Mucosa of gallbladder (tissue), 1 donor: ENCODE measurements at regions not wholly inside any gene's neighbourhood (a gene's known extent, or its start where the extent isn't known, plus 50 kb on each side); places are given as distances from the start of the nearest gene placed in this dataset.
"Not testable (repeated sequence)": the region's sequence is repeated elsewhere in the genome, so short reads cannot be mapped to it uniquely, and the experiment has no call there.

Experiments used
- DNase-seq: peaks from one replicate; pipeline ENCODE4 v3.0.0-alpha.2; 2020; ENCODE audit warnings: low spot score
- donor health status: DM: no; HTN: no; CAD: no.

GRCh38 chr15:87538327-87538834 is 718.2 kb downstream of the NTRK3 start:
- no peak for DNase-seq

- DNase-seq, result no peak
Measured at GRCh38 chr15:87537295-87537694, 719.2 kb downstream of the NTRK3 start.

- not testable (repeated sequence) for DNase-seq
Measured at GRCh38 chr15:87533637-87534036, 722.9 kb downstream of the NTRK3 start.

DNA sequence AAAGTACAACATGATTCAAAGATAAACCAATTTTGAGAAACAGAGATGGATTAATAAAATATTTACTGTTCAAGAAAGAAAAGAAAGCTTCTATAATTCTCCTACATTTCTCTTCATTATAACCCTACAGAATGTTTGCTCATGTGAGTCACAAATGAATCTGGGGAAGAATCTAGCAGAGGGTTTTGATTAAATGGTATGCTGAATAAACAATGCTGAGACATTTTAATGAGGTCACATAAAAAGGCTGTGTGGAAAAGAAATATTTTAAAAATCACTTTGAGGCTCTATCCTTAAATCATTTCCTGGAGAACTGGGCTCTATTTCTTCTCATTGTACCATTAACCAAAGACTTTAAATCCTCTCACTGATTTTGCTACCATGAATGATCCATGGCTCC is 727.7 kb downstream of the NTRK3 start:
- no peak for DNase-seq

- DNase-seq, result no peak
Measured at GRCh38 chr15:87527875-87528274, 728.7 kb downstream of the NTRK3 start.

DNA sequence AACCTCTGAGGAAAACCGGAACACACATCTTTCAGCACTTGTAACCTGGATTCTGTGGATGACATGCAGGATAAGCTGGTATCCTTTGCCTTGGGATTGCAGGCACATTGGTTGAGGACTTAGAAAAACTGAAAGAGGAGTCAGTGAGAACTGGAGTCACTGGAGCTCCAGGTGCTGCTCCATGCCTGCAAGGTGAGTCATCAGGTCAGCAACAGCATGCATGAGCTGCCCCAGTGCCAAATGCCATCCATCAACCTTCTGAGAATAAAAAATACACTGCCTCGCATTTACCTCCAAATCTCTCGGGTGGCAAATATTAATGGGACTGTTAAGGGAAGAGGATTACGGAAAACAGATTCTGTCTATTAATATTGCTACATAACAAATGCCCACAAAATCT is 729.1 kb downstream of the NTRK3 start:
- DNase-seq, result no peak

DNA sequence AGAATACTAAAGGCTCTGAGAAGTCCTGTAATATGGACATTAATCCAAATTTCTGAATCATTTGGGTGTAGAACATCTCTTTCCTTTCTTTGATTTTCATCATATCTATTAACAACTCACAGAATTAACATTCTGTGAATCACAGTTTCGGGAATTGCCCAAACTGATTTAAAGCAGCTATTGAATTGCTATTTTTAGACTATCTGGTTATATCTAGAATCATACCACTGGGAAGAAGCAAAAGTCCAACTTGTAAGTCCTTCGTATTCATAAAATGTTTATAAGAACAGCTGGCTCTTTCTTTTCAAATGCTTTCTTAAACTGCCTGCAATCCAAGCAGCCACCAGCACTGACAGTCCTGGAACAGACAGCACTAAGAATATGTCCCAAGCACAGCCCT is 733.0 kb downstream of the NTRK3 start:
- DNase-seq, result no peak

- DNase-seq, result no peak
Measured at GRCh38 chr15:87522997-87523396, 733.5 kb downstream of the NTRK3 start.

GRCh38 chr15:87518957-87519356 is 737.6 kb downstream of the NTRK3 start:
- no peak for DNase-seq

DNA sequence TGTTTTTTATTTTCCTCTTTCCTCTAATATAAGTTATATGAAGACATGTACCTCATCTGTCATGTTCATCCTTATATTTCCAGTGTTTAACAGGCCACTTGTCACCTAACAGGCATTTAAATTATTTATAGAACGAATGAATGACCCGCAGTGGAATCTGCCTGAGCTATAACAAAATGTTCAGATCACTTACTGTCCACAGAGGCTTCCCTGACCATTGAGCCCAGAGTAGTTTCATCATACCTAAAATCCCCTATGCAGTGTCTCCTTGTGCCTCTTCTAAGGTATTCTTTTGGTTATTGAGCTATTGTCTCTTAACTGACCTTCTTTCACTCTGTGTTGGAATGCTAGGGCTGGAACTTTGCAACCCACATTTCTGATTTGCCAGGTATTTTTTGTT is 748.5 kb downstream of the NTRK3 start:
- DNase-seq, result no peak

DNA sequence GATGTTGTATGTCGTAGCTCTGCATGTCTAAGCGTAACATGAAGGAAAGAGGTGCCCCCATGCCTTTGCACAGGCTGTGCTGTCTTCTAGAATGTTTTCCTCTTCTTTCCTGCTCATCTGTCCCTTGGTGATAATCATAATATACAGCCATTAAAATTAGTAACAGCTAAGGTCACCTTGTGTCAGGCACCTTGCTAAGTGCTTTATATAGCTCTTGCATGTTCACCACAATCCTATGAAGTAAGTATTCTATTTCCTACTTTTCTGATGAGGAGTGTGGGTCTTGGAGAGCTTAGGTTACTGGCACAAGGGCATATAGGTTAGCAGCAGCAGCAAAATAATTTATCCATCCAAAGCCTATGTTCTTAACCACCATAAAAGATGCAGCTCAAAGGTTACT is 754.4 kb downstream of the NTRK3 start:
- DNase-seq, result no peak

DNA sequence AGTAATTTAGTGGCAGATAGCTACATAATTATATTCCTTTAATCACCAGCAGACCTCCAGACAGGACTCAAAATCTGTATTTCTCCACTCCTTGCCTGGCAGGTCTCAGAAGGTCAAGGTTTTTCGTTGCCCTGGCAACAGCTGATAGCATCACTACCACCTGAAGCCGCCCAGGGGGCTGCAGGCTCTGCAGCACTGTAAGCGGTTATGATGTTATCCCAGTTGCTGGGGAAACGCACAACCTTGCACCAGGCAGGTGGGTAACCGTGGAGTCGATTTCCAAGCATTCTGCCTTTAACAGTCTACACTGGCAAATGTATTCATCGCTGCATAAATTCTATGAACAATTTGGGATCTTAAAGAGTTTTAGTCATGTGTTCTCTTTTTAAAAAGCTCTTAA is 756.3 kb downstream of the NTRK3 start:
- DNase-seq, result no peak

- no peak for DNase-seq
Measured at GRCh38 chr15:87498560-87498959, 758.0 kb downstream of the NTRK3 start.

DNA sequence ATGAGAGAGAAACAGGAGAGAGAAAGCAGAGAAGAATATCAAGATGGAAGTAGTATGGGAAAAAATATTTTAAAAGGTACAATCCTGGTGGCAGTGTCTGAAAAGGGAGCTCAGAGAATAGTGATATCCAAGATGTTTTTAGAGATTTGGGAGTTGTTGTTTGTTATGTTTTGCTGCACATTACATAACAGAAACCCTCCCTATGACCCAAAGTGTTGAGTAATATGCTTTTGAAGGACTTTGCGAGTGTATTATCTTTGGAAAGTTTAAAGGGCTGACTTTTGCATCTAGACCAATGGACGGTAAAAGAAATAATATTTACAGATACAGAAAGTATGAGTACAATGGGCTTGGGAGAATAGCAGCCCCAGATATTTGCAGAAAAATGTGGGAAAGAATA is 759.7 kb downstream of the NTRK3 start:
- no peak for DNase-seq

- DNase-seq, result no peak
Measured at GRCh38 chr15:87496109-87496508, 760.4 kb downstream of the NTRK3 start.

- no peak for DNase-seq
Measured at GRCh38 chr15:87493803-87494202, 762.7 kb downstream of the NTRK3 start.

GRCh38 chr15:87492321-87492720 is 764.2 kb downstream of the NTRK3 start:
- no peak for DNase-seq

GRCh38 chr15:87490666-87491065 is 765.9 kb downstream of the NTRK3 start:
- DNase-seq, result no peak

- DNase-seq, result no peak
Measured at GRCh38 chr15:87489902-87490665, 766.5 kb downstream of the NTRK3 start.

DNA sequence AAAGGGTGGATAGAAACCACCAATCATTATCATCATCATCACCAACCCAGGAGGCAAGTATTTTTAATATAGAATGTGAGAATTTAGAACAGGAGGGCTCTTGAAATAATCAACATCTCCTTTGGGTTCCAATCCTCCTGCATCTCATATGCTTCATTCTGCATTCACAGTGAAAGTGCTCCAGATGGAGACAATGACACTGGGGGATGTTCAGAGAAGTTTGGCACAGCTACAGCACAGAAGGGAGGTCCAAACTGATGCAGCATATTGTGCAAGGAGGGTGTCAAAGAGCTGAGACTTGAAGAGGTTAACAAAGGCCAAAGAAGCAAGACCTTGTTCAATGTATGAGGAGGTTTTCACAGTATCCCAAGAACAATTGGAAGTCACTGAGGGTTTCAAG is 767.1 kb downstream of the NTRK3 start:
- no peak for DNase-seq

DNA sequence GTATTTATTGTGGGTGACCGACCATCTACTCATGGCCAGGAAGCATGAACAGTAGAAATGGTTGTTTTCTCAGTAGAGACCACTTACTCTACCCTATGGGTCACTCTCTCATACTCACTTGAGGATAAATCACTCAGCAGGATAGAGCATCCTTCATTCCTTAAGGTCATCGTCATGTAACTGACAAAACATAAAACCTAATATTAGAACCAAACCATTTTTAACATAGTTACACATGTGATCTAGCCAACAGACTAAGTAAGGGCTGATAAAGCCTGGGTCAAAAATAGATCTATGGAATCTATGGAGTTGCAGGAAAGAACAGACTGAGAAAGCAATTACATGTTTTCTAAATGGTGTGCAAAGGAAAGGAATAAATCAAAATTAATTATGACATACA is 769.1 kb downstream of the NTRK3 start:
- DNase-seq, result no peak

- no peak for DNase-seq
Measured at GRCh38 chr15:87483468-87483867, 773.1 kb downstream of the NTRK3 start.

- DNase-seq, result no peak
Measured at GRCh38 chr15:87481126-87481525, 775.4 kb downstream of the NTRK3 start.

DNA sequence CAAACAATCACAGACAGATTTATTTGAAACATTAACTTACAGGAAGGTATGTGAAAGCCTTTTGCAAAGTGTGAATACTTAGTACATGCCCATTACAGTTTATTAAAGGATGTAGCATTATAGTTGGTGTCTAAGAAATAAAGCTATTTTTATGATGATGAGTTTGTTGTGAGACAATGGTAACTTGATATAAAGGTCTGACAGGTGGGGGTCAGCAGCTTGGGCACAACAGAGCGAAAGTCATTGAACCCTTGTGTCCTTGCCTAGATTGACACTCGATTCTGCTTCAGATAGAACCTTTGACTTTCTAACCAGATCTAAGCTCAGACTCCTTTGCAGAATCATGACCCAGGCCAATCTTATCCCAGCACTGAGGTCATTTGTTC is 777.9 kb downstream of the NTRK3 start:
- no peak for DNase-seq
